ENCODE measurements at regions not wholly inside any gene's neighbourhood (a gene's known extent, or its start where the extent isn't known, plus 50 kb on each side); places are given as distances from the start of the nearest gene placed in this dataset.

DNA sequence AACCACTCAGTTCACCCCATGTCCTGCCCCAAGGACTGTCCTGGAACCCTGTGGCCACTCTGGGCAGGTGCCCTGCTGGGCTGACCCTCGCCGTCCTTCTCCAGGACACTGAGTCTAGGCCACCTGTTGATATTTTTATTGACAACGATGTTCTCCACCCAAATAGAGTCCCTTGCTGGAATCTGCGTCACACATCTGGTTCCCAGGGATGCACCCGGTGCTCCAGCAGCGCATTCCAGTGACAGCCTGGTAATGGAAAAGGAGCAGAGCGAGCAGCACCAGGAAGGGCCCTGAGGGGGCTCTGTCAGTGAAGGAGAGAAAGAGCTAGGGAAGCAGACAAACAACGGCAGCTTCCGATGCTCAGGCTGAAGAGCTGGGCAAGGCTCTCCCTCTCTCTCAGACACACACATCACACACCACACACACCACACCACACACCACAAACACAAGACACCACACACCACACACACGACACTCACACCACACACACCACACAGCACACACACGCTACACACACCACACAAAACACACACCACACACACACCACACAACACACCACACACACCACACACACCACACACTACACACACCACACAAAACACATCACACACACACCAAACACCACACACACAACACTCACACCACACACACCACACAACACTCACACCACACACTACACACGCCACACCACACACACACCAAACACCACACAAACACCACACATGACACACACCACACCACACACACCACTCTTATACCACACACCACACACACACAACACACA is 117.9 kb upstream of the THBS2 start:
- H3K4me3 Mint-ChIP-seq = no peak overlapping the region
- TF ChIP-seq, protein P1, sequence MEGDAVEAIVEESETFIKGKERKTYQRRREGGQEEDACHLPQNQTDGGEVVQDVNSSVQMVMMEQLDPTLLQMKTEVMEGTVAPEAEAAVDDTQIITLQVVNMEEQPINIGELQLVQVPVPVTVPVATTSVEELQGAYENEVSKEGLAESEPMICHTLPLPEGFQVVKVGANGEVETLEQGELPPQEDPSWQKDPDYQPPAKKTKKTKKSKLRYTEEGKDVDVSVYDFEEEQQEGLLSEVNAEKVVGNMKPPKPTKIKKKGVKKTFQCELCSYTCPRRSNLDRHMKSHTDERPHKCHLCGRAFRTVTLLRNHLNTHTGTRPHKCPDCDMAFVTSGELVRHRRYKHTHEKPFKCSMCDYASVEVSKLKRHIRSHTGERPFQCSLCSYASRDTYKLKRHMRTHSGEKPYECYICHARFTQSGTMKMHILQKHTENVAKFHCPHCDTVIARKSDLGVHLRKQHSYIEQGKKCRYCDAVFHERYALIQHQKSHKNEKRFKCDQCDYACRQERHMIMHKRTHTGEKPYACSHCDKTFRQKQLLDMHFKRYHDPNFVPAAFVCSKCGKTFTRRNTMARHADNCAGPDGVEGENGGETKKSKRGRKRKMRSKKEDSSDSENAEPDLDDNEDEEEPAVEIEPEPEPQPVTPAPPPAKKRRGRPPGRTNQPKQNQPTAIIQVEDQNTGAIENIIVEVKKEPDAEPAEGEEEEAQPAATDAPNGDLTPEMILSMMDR (IDR thresholded peaks at IDR 0.05) = no peak
- no peak overlapping the region for H3K27ac Mint-ChIP-seq
- peak; percentile 49 for DNase-seq
- H3K36me3 Mint-ChIP-seq (ENCODE audit: low read depth) = peaks cover 5% of the 10 kb centered on the region
- H3K27me3 Mint-ChIP-seq (ENCODE audit: low read depth, poor library complexity) = no peaks in the 10 kb centered on the region
- H3K9me3 Mint-ChIP-seq = peaks cover 24% of the 10 kb centered on the region
- no peaks in the 10 kb centered on the region for H3K4me1 Mint-ChIP-seq

DNA sequence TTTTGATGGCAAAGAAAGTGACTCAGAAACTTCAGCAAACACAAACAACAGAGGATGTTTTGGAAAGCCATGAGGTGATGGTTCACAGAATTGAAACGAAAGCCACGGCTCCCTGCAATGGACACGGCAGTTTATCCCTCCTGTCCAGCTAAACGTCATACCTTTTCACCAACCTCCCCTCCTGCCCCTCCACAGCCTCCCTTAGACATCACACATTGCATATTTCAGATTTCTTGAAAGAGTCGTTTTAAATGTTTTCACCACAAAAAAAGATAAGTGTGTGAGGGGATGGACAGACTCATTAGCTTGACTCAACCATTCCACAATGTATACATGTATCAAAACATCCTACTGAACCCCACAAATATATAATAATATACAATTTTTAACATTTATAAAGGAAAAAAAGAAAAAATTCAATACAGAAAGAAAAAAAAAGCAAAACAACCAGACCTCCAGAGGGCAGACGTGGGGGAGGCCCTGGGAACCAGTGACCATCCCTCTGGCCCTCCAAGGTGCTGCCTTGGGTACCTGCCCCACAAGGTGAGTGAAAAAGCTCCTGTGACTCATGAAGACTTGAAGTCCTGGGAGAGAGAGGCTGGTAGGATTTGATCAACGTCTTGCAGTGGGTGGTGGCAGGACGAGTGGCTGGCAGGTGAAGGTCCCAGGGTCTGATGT is 117.2 kb upstream of the THBS2 start:
- no peaks in the 10 kb centered on the region for H3K36me3 Mint-ChIP-seq (ENCODE audit: low read depth)
- peaks cover 1% of the 10 kb centered on the region for H3K27me3 Mint-ChIP-seq (ENCODE audit: low read depth, poor library complexity)
- no peaks in the 10 kb centered on the region for H3K4me1 Mint-ChIP-seq
- TF ChIP-seq, protein P1 (IDR thresholded peaks at IDR 0.05) = no peak
- peak overlapping the region; percentile 58 for H3K27ac Mint-ChIP-seq
- no peak overlapping the region for H3K4me3 Mint-ChIP-seq
- no peak for DNase-seq
- H3K9me3 Mint-ChIP-seq = peaks cover 17% of the 10 kb centered on the region

DNA sequence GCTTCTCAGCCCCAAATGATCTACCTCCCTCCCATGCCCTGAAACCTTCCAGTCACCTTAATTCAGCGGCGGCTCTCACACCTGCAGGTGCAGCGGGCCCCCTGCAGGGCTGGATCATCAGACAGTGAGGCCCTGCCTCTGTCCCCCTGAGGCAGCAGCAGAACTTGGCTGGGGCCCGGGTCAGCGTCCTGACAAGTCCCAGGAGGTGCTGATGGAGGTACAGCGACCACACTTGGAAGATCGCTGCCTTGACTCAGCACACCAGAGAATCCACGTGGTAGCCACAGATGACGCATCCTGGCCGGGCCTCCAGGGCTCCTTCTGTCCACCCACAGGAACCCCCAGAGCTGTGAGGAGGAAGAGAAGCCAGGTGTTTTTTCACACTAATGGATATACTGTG is 116.4 kb upstream of the THBS2 start:
- Mint-ChIP-seq H3K36me3 (ENCODE audit: low read depth) (no peaks in the 10 kb centered on the region), H3K4me3 (no peak overlapping the region), H3K9me3 (peaks cover 11% of the 10 kb centered on the region), H3K27ac (no peak overlapping the region), H3K27me3 (ENCODE audit: low read depth, poor library complexity) (peaks cover 8% of the 10 kb centered on the region), H3K4me1 (no peaks in the 10 kb centered on the region)
- DNase-seq = no peak
- TF ChIP-seq, protein P1 (IDR thresholded peaks at IDR 0.05) = no peak

DNA sequence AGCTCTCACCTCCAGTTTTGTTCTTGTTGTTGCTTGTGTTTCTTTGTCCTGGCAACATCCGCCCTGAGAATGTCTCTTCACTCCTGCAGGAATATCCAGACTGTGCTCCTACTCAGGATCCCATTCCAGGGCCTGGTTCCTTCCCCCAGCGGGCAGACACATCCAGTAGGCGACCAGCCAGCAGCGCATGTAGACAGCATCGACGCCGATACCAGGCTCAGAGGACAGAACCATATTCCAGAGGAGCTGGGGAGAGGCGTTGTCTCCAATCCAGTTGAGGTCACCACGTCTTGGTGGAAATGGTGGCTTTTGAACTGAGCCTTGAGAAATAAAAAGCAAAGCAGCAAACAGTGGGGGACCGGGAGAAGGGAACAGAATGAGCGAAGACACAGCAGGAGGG is 114.6 kb upstream of the THBS2 start:
- no peaks in the 10 kb centered on the region for H3K4me1 Mint-ChIP-seq
- H3K27me3 Mint-ChIP-seq (ENCODE audit: low read depth, poor library complexity) = peaks cover 9% of the 10 kb centered on the region

DNA sequence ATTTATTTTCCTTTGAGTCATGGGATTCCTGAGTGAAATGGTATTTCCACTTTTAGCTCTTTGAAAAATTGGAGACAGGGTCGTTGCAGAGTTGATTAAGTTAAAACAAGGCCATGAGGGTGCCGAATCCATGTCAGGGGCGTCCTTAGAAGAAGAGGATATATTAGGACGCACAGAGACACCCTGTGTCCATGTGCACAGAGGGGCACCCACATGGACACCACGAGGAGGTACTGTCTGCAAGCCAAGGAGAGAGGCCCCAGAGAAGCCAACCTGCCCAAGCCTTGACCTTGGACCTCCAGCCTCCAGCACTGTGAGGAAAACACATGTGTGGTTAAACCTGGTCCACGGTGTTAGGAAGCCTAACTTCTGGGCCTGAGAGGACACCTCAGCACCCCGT is 113.9 kb upstream of the THBS2 start:
- TF ChIP-seq, protein P1 (IDR thresholded peaks at IDR 0.05) = no peak
- H3K27ac Mint-ChIP-seq = no peak overlapping the region
- no peaks in the 10 kb centered on the region for H3K4me1 Mint-ChIP-seq
- H3K27me3 Mint-ChIP-seq (ENCODE audit: low read depth, poor library complexity) = peaks cover 9% of the 10 kb centered on the region
- H3K4me3 Mint-ChIP-seq = no peak overlapping the region
- H3K9me3 Mint-ChIP-seq = peaks cover 11% of the 10 kb centered on the region
- DNase-seq = no peak
- no peaks in the 10 kb centered on the region for H3K36me3 Mint-ChIP-seq (ENCODE audit: low read depth)

More for the DNA sequence above, 114.6 kb upstream of the THBS2 start:
- peaks cover 8% of the 10 kb centered on the region for H3K9me3 Mint-ChIP-seq
- H3K27ac Mint-ChIP-seq = peak overlapping the region; percentile 28
- no peaks in the 10 kb centered on the region for H3K36me3 Mint-ChIP-seq (ENCODE audit: low read depth)
- no peak for DNase-seq
- H3K4me3 Mint-ChIP-seq = no peak overlapping the region
- TF ChIP-seq, protein P1 (IDR thresholded peaks at IDR 0.05) = no peak
